Tibial nerve (tissue), 3 donors: ENCODE measurements at regions not wholly inside any gene's neighbourhood (a gene's known extent, or its start where the extent isn't known, plus 50 kb on each side); places are given as distances from the start of the nearest gene placed in this dataset.

Experiments used
- POLR2A ChIP-seq, 2 donors: fragments of 450-650 bp; IDR thresholded peaks; one replicate each; pipeline ENCODE4 v1.6.1; 2017; ENCODE audit warnings: antibody characterized with exemption in 2 of 2, mild to moderate bottlenecking in 2 of 2, moderate library complexity in 2 of 2
- TF ChIP-seq, protein P1 (sequence below), 5 experiments: fragments of 200-600 bp in 3 of 5; fragments of 450-650 bp in 2 of 5; sonication (generic) in 3 of 5; IDR thresholded peaks; one replicate each; pipeline ENCODE4 v1.5.1; 2016 to 2019; ENCODE audit warnings: antibody characterized with exemption in 5 of 5, mild to moderate bottlenecking in 3 of 5, moderate library complexity in 2 of 5

DNA sequence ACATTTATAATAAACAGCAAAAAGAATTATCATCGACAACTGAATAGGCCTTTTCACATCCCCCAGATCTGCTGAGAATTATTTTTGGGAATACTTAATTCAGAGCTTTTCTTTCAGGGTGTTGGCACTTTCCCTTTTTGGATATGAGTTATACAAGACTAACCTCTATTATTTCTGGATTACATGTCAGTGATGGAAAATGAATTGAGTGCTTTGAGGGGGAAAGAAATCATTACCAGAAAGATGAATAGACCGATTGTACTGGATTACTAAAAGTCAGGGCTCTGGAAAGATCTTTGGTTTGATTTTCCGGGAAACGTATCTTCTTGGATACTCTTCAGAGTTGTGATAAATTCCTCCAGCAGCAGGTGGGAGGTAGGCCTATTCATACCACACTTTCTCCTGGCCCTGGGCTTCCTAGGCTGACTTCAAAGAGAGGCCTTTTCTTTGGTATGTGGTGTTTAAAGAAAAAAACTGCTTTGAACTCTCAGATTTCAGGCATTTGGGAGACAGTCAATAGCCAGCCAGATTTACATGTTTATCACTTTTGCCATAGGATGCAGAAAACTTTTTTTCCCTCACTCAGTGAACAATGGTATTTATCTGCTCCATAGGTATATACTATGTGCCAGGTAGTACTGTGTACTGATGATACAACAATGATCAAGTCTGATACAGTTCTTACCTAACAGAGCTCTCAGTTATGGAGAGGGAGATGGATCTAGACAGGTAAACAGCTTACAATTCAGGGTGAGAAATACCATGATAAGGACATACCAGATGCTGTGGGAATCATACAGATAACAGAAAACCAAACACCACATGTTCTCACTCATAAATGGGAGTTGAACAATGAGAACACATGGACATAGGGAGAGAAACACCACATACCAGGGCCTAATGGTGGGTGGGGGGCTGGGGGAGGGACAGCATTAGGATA, 63.3 kb upstream of the ACTR3 start:
- TF ChIP-seq, protein P1, sequence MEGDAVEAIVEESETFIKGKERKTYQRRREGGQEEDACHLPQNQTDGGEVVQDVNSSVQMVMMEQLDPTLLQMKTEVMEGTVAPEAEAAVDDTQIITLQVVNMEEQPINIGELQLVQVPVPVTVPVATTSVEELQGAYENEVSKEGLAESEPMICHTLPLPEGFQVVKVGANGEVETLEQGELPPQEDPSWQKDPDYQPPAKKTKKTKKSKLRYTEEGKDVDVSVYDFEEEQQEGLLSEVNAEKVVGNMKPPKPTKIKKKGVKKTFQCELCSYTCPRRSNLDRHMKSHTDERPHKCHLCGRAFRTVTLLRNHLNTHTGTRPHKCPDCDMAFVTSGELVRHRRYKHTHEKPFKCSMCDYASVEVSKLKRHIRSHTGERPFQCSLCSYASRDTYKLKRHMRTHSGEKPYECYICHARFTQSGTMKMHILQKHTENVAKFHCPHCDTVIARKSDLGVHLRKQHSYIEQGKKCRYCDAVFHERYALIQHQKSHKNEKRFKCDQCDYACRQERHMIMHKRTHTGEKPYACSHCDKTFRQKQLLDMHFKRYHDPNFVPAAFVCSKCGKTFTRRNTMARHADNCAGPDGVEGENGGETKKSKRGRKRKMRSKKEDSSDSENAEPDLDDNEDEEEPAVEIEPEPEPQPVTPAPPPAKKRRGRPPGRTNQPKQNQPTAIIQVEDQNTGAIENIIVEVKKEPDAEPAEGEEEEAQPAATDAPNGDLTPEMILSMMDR (IDR thresholded peaks at IDR 0.05): no peak
- TF ChIP-seq POLR2A (IDR thresholded peaks at IDR 0.05): no peak
